CD4-positive, alpha-beta memory T cell (primary cell): ENCODE measurements at regions not wholly inside any gene's neighbourhood (a gene's known extent, or its start where the extent isn't known, plus 50 kb on each side); places are given as distances from the start of the nearest gene placed in this dataset.

ENCODE experiments used
- CTCF ChIA-PET: fragments of 350-600 bp; sonication (Branson Sonifier 250); formaldehyde crosslinking; loops from one replicate; lab custom pipeline; 2021; ENCODE audit warnings: inconsistent platforms; ENCODE audit not compliant: partially characterized antibody; lab: Charles Lee
- POLR2A ChIA-PET: fragments of 350-600 bp; sonication (Branson Sonifier 250); formaldehyde crosslinking; loops from one replicate; lab custom pipeline; 2021; ENCODE audit not compliant: partially characterized antibody; lab: Charles Lee
- DNase-seq, 5 donors: peaks; one replicate each; pipeline versions ENCODE4 v3.0.0 to v3.0.0-alpha.2; 2020 to 2022; ENCODE audit warnings: mixed read lengths in 1 of 5
- H3K27ac ChIP-seq: one replicate; pipeline ENCODE4 v1.7.0; 2013; ENCODE audit warnings: low read depth, low read length
- H3K27me3 ChIP-seq: 2 replicates; pipeline ENCODE4 v1.7.0; 2013; ENCODE audit warnings: mild to moderate bottlenecking, low read length, moderate library complexity; ENCODE audit not compliant: insufficient read depth
- H3K36me3 ChIP-seq: 2 replicates; pipeline ENCODE4 v1.7.0; 2013; ENCODE audit warnings: mild to moderate bottlenecking, low read length, moderate library complexity; ENCODE audit not compliant: insufficient read depth
- H3K4me1 ChIP-seq: 2 replicates; pipeline ENCODE4 v1.7.0; 2013; ENCODE audit warnings: mild to moderate bottlenecking, low read length, moderate library complexity; ENCODE audit not compliant: insufficient read depth
- H3K4me3 ChIP-seq, 2 donors: one replicate each; pipeline ENCODE4 v1.7.0; 2013; ENCODE audit warnings: low read length in 2 of 2, mild to moderate bottlenecking in 1 of 2
- H3K9me3 ChIP-seq, 2 donors: one replicate each; pipeline ENCODE4 v1.7.0; 2013; ENCODE audit warnings: low read length in 2 of 2, control low read depth in 1 of 2; ENCODE audit not compliant: control insufficient read depth in 1 of 2
- H3K27ac Mint-ChIP-seq, 7 donors: one replicate each; pipeline ENCODE4 v1.8.0; 2020 to 2021; ENCODE audit warnings: mixed read lengths in 7 of 7, mild to moderate bottlenecking in 6 of 7, inconsistent platforms in 3 of 7, moderate library complexity in 3 of 7
- H3K27me3 Mint-ChIP-seq, 2 donors: one replicate each; pipeline ENCODE4 v1.8.0; 2020 to 2021; ENCODE audit warnings: mixed read lengths in 2 of 2
- H3K36me3 Mint-ChIP-seq, 2 donors: one replicate each; pipeline ENCODE4 v1.8.0; 2020 to 2021; ENCODE audit warnings: mixed read lengths in 2 of 2, inconsistent platforms in 1 of 2, mild to moderate bottlenecking in 1 of 2
- H3K4me1 Mint-ChIP-seq, 4 donors: one replicate each; pipeline ENCODE4 v1.8.0; 2020 to 2021; ENCODE audit warnings: mixed read lengths in 4 of 4, mild to moderate bottlenecking in 1 of 4
- H3K4me3 Mint-ChIP-seq, 8 donors: one replicate each; pipeline ENCODE4 v1.8.0; 2020 to 2021; ENCODE audit warnings: mixed read lengths in 8 of 8, mild to moderate bottlenecking in 7 of 8, moderate library complexity in 6 of 8, inconsistent platforms in 3 of 8
- H3K9me3 Mint-ChIP-seq, 8 donors: one replicate each; pipeline ENCODE4 v1.8.0; 2020 to 2021; ENCODE audit warnings: mixed read lengths in 8 of 8, mild to moderate bottlenecking in 5 of 8, inconsistent platforms in 3 of 8, moderate library complexity in 1 of 8
- intact Hi-C: fragments of 100-400 bp; cut with micrococcal nuclease; formaldehyde crosslinking; loops from one replicate; pipeline ENCODE4 v1.15.1; 2023

DNA sequence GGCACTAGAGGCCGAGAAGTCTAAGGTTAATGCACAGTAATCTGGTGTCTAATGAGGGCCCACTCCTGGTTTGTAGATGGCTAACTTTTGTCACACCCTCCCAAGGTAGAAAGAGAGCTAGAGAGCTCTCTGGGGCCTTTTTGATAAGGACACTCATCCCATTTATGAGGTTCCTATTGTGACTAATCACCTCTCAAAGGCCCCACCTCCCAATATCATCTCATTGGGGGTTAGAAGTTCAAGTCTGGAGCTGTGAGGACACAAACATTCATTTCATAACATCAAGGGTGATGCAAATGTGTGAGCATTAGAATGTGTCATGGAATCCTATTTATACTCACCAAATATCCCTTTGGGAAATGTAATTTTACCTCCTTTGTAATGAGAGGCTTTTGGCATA is 79.2 kb upstream of the SLC10A2 start:
- peaks cover 0 to 1% of the 10 kb centered on the region in 2 donors for H3K27me3 Mint-ChIP-seq
- H3K4me3 ChIP-seq, result no peak overlapping the region
- no peaks in the 10 kb centered on the region for H3K4me1 Mint-ChIP-seq
- H3K4me3 Mint-ChIP-seq, result no peak overlapping the region
- ChIA-PET POLR2A (no interaction called here), CTCF (no interaction called here)
- no peaks in the 10 kb centered on the region for H3K36me3 ChIP-seq
- intact Hi-C loops, result no loop called here
- H3K36me3 Mint-ChIP-seq, result no peaks in the 10 kb centered on the region
- peaks cover 0 to 2% (median 0%) of the 10 kb centered on the region in 8 donors for H3K9me3 Mint-ChIP-seq
- no peak for DNase-seq
- H3K4me1 ChIP-seq, result no peaks in the 10 kb centered on the region
- H3K27ac ChIP-seq, result no peak overlapping the region
- H3K27ac Mint-ChIP-seq, result no peak overlapping the region
- H3K27me3 ChIP-seq, result no peaks in the 10 kb centered on the region
- no peaks in the 10 kb centered on the region for H3K9me3 ChIP-seq

DNA sequence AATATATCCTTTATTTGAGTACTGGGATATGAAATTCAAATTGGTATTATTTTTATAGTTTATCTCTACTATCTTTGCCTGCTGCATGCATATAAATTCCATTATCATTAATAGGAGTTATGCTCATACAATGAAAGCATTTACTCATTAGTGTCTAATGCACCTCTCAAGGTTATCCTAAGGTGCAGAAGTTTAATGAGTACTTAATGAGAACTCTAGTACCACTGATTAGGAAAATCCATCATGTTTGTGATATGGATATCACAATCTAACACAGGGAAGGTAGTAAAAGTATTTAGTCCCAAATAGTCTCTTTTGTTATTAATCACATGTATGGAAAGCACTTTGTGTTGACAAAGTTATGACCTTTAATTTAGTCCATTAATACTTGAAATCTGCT is 77.2 kb upstream of the SLC10A2 start:
- H3K4me3 Mint-ChIP-seq, result no peak overlapping the region
- no peak overlapping the region for H3K27ac Mint-ChIP-seq
- H3K4me1 Mint-ChIP-seq, result no peaks in the 10 kb centered on the region
- DNase-seq, result no peak
- Histone ChIP-seq H3K27ac (no peak overlapping the region), H3K27me3 (no peaks in the 10 kb centered on the region), H3K9me3 (no peaks in the 10 kb centered on the region), H3K36me3 (no peaks in the 10 kb centered on the region), H3K4me1 (no peaks in the 10 kb centered on the region), H3K4me3 (no peak overlapping the region)
- no peaks in the 10 kb centered on the region for H3K36me3 Mint-ChIP-seq
- POLR2A ChIA-PET, result no interaction called here
- H3K27me3 Mint-ChIP-seq, result peaks cover 0 to 1% of the 10 kb centered on the region in 2 donors
- intact Hi-C loops, result no loop called here
- CTCF ChIA-PET, result no interaction called here
- peaks cover 0 to 5% (median 0%) of the 10 kb centered on the region in 8 donors for H3K9me3 Mint-ChIP-seq

DNA sequence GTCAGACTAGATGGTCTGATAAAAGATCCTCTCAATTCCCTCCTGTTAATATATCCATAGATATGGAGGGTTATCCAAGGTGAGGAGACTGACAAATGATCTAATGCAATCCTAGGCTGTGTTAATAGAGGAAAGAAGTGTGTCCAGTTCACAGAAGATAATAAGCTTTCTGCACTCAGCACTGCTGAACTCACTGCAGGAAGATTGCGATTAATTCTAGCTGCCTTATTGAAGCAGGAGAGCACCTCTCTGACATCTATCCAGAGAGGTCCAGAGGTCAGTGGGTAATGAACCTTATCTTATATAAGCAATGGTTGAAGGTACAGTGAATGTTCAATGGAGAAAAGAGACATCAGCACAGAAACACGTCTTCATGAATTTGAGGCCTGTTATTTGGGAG is 75.9 kb upstream of the SLC10A2 start:
- Histone ChIP-seq H3K9me3 (no peaks in the 10 kb centered on the region), H3K4me1 (no peaks in the 10 kb centered on the region), H3K4me3 (no peak overlapping the region), H3K36me3 (no peaks in the 10 kb centered on the region), H3K27ac (no peak overlapping the region), H3K27me3 (no peaks in the 10 kb centered on the region)
- intact Hi-C loops, result no loop called here
- Mint-ChIP-seq H3K4me3 (no peak overlapping the region), H3K27me3 (peaks cover 0 to 1% of the 10 kb centered on the region in 2 donors), H3K36me3 (no peaks in the 10 kb centered on the region), H3K9me3 (peaks cover 0 to 5% (median under 1%) of the 10 kb centered on the region in 8 donors), H3K4me1 (no peaks in the 10 kb centered on the region), H3K27ac (no peak overlapping the region)
- DNase-seq, result no peak
- POLR2A ChIA-PET, result no interaction called here
- CTCF ChIA-PET, result no interaction called here

DNA sequence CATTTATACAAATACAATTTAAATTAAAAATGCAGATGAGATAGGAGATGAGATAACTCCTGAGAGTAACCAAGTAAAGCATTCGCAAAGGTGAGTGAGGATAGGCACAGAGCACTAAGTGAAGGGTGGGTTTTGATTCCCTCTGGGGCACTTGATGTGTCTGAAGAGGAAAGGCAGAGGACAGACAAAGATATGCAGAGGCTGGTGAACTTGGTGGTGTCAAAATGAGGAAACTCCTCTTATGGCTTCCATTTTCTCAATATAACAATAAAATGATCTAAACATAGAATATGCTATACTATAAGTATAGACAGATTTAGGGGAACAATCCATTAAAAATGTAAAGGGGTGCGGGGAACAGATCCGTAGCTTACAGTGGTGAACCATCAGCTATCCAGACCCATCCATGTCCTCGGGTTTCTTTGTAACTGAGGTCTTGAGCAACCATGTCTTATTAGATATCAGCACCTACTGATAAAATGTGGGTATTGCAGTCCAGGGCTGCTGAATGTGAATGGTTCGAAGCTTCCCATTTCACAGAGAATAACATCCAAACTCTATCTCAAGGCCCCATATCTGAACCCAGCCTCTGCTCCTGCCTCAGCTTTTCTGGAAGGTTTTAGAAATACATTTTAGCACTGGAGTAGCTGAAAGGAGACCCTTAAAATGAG is 73.9 kb upstream of the SLC10A2 start:
- no peaks in the 10 kb centered on the region for H3K36me3 ChIP-seq
- Mint-ChIP-seq H3K27me3 (peaks cover 0 to 1% of the 10 kb centered on the region in 2 donors), H3K36me3 (no peaks in the 10 kb centered on the region), H3K27ac (no peak overlapping the region), H3K4me3 (no peak overlapping the region), H3K9me3 (peaks cover 0 to 9% (median under 1%) of the 10 kb centered on the region in 8 donors), H3K4me1 (no peaks in the 10 kb centered on the region)
- intact Hi-C loops, result no loop called here
- no peaks in the 10 kb centered on the region for H3K9me3 ChIP-seq
- no peak overlapping the region for H3K4me3 ChIP-seq
- H3K4me1 ChIP-seq, result no peaks in the 10 kb centered on the region
- H3K27me3 ChIP-seq, result no peaks in the 10 kb centered on the region
- no peak overlapping the region for H3K27ac ChIP-seq
- DNase-seq, result no peak
- POLR2A ChIA-PET, result no interaction called here
- CTCF ChIA-PET, result no interaction called here

DNA sequence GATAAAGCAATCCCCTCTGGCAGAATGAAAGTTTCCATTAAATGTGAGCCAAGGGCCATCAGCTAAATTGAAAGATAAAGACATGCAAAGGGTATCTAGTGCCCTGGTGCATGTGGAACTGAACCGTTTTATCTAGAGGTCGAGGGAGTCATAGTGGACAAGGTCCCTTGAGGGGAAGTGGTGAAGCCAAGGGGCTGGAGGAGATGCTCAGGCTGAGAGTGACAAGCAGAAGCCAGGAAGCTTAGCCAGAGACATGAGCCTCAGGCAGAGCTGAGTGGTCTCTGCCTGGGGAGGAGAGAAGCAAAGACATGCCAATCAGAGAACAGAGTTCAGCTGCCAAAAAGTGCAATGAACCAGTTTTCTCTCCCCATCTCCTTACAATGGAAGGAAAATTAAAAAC is 68.1 kb upstream of the SLC10A2 start:
- ChIA-PET CTCF (no interaction called here), POLR2A (no interaction called here)
- Histone ChIP-seq H3K36me3 (no peaks in the 10 kb centered on the region), H3K4me3 (no peak overlapping the region), H3K9me3 (no peaks in the 10 kb centered on the region), H3K4me1 (no peaks in the 10 kb centered on the region), H3K27ac (no peak overlapping the region), H3K27me3 (no peaks in the 10 kb centered on the region)
- Mint-ChIP-seq H3K4me1 (no peaks in the 10 kb centered on the region), H3K27ac (no peak overlapping the region), H3K27me3 (peaks cover 0 to 1% of the 10 kb centered on the region in 2 donors), H3K9me3 (peaks cover 0 to 8% (median 2%) of the 10 kb centered on the region in 8 donors), H3K4me3 (no peak overlapping the region), H3K36me3 (no peaks in the 10 kb centered on the region)
- intact Hi-C loops, result no loop called here
- DNase-seq, result no peak

DNA sequence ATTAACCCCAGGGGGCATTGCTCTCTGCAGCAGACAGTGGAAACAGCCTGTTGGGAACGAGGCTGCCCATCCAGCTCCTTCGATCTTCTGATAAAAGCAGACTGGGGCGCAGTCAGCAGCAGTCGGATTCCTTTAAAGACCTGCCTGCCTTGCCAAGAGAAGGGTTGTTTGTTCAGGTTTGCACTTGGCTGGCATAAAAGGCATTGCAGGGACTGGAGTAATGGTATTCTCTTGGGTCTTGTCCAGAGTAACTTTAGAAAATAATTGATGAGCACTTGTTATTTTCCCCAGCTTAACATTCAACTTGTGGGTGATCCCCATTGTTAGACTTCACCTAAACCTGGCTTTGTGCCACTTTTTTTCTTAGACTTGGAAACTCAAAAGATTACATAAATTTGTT is 67.3 kb upstream of the SLC10A2 start:
- Histone ChIP-seq H3K4me3 (no peak overlapping the region), H3K9me3 (no peaks in the 10 kb centered on the region), H3K27me3 (no peaks in the 10 kb centered on the region), H3K36me3 (no peaks in the 10 kb centered on the region), H3K27ac (no peak overlapping the region), H3K4me1 (no peaks in the 10 kb centered on the region)
- no peak overlapping the region for H3K4me3 Mint-ChIP-seq
- DNase-seq, result no peak
- H3K27ac Mint-ChIP-seq, result no peak overlapping the region
- peaks cover 0 to 1% of the 10 kb centered on the region in 2 donors for H3K27me3 Mint-ChIP-seq
- intact Hi-C loops, result no loop called here
- no peaks in the 10 kb centered on the region for H3K36me3 Mint-ChIP-seq
- H3K4me1 Mint-ChIP-seq, result no peaks in the 10 kb centered on the region
- peaks cover 0 to 5% (median 1%) of the 10 kb centered on the region in 8 donors for H3K9me3 Mint-ChIP-seq
- POLR2A ChIA-PET, result no interaction called here
- CTCF ChIA-PET, result no interaction called here

DNA sequence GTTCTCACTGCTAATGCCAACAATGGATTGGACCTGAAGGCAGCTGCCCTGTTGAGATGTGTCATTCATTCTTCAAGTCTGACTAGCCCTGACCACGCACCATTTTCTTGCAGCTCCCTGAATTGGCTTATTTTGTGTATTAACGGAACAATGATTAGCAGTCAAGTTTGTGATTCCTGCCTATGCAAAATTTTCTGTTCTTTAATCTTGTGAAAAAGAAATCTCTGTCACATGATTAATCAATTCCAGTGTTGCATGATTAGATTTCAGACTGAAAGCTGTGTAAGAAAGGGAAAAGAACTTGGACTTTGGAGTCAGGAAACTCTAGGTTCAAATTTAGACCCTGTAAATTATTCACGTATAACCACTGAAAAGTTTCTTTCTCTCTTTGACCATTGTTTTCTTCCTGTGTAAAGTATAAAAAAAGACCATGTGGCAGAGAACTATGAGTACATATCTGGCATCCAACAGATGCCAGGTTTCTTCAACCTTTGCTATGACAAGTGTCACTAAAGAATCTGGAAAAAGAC is 64.5 kb upstream of the SLC10A2 start:
- ChIA-PET POLR2A (no interaction called here), CTCF (no interaction called here)
- Histone ChIP-seq H3K4me1 (no peaks in the 10 kb centered on the region), H3K27me3 (no peaks in the 10 kb centered on the region), H3K27ac (no peak overlapping the region), H3K36me3 (no peaks in the 10 kb centered on the region), H3K9me3 (no peaks in the 10 kb centered on the region), H3K4me3 (no peak overlapping the region)
- Mint-ChIP-seq H3K4me1 (no peaks in the 10 kb centered on the region), H3K9me3 (peaks cover 0 to 5% (median under 1%) of the 10 kb centered on the region in 8 donors), H3K36me3 (no peaks in the 10 kb centered on the region), H3K27me3 (peaks cover 0 to 1% of the 10 kb centered on the region in 2 donors), H3K27ac (peak overlapping the region in 1 of 7 donors; percentile 61), H3K4me3 (no peak overlapping the region)
- intact Hi-C loops, result no loop called here
- no peak for DNase-seq
